ENCODE measurements at regions not wholly inside any gene's neighbourhood (a gene's known extent, or its start where the extent isn't known, plus 50 kb on each side); places are given as distances from the start of the nearest gene placed in this dataset.
A peak's percentile ranks its signal among the peaks of the same experiment; 100 is the strongest.
"Not testable (repeated sequence)": the region's sequence is repeated elsewhere in the genome, so short reads cannot be mapped to it uniquely, and the experiment has no call there.

DNA sequence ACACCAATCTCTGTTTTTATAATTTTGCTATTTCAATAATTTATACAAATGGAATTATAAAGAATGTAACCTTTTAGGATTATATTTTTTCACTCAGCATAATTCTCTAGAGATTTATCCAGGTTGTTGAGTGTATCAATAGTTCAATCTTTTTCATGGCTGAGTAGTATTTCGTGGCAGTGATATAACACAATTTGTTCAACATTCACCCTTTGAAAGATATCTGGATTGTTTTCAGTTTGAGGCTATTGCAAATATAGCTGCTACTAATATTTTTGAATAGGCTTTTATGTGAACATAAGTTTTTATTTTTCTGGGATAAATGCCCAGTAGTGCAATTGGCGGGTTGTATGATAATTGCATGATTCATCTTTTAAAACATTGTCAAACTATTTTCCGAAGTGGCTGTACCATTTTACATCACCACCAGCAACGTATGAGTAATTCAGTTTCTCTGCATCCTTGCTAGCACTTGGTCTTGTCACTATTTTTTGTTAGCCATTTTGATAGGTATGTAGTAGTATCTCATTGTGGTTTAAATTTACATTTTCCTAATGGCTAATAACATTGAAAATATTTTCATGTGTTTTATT, 55.6 kb upstream of the ABCD3 start:
- DNase-seq = no peak

DNA sequence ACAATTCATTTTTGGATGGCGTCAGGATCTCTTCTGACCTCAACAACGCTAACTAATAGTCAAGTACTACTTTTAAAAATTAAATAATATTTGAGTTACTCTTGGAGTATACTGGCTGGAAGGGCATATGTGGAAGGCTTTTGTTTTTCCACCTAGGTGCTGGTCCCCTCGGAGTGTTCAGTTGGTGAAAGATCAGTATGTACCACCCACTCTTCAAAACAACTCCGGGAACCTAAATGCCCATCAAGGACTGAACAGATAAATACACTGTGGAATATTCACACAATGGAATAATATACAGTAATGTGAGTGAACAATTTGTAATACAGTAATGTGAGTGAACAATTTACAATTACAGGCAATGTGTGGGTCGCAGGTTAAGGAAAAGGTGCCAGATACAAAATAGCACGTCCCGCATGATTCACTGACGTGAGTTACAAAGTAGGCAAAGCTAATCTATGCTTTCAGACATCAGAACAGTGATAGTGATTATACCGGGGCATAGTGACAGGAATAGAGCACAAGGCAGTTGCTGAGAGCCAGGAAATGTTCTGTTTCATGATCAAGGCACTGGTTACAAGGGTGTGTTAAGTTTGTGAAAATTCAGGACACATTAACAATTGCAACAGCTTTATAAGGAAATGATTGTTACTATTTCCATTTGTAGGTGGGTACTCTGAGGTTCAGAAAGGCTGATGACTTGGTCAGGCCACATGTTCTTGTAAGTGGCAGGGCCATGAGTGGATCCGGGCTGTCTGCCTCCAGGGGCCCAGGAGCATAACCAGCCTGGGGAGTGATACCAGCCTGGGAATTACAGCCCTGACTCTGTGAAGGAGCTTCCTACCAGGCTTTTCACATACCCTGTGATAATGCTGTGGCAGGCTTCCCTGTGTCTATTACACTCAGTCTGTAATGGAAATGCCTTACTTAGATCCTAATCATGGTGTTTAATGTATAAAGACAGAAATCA, 59.3 kb upstream of the ABCD3 start:
- DNase-seq = no peak

DNA sequence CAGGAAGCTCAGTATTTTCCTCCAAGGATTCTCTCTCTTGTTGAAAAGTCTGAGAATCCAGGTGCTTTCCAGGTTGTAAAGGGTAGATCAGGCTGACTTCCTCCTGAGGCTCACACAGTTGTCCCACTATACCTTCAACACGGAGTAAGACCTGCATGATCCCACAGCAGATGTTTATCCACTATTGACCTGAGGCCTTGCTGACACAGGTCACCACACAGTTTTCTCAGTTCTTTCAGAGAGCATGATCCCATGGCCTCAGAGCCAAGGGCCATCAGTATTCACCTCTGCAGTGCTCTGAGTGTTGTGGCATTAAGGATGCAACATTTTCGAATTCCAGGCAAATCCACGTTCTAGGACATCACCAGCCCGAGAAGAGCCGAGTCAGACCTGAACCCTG, 60.5 kb upstream of the ABCD3 start:
- DNase-seq = no peak

DNA sequence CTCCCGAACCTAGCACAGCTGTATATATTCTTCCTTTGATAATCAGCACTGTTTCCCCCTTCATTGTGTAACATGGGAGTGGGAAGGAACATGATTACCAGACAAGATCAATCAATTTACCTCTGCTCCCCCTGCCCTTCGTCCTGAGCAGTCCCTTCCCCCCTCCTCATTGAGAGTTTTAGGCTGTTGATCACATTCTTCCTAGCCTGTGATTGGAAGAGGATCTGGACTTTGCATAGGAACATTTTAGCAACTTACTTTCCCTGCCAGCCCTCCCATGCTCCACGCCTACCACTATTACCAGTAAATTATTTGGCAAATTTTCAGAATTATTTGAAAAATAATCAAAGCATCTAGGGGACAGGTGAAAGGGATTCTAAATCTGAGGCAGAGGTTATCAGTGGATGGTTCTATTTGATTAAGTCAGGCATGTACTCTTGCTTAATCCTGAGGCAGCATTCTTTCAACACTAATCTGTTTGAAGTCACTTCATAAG, 62.7 kb upstream of the ABCD3 start:
- DNase-seq = no peak

DNA sequence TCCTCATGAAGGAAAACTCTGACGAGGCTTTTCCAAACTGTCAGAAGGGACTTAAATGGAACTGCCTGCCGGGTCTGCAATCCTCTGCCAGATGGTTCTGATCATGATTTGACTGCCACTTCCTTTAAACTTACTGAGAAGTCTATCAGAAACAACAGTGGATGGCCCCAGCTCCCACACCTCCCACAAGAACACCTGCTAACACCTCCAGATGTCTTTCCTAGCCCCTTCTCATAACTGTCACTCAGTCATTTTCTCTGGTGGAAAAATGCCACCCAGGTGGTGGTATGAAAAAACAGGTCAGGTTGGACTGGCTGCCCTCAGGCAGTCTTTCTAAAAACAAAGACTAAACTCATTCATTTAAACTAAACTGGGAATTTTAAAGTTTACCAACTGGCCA, 66.7 kb upstream of the ABCD3 start:
- no peak for DNase-seq

DNA sequence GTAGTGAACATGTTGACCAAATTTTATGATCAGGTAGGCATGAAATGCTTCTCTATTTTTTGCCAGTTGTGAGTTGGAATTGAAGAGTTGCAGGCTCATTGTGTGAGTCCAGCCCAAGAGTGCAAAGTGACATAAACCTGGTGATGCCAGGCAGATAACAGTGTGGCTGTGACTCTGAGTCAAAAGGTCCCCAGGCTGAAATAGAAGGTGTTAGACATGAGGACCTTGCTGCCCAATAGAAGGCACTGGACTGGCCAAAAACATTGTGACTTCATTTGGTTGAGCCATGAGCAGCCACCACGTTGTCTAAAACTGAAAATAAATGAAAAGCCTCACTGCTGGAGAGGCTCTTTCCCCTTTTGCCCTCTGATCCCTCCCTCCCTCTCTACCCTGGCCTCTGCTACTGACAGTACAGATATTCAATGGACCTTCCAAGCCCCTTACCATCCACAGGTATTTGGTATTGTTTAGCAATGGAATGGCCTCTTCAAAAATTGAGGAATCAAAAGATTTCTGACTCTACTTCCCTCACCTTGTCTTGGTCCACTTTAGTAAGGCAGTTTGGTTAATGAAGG, 67.8 kb upstream of the ABCD3 start:
- no peak for DNase-seq

DNA sequence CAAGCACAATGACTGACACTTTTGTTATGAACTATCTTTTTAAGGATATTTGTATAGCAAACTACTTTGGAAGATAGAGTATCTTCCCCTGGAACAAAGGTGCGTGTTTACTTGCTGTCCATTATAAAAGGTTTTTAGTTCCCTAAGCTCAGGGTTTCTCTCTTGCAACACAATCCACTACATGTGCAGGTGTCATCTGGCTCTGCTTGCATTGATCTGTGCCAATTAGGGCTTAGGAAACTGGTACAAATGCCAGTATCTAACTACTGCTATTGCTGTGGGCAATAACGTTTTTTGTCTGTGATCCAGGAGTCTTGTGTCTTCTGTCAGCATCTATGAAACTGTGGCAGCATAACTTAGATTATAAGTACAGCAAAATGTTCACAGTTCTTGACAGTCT, 68.3 kb upstream of the ABCD3 start:
- no peak for DNase-seq

DNA sequence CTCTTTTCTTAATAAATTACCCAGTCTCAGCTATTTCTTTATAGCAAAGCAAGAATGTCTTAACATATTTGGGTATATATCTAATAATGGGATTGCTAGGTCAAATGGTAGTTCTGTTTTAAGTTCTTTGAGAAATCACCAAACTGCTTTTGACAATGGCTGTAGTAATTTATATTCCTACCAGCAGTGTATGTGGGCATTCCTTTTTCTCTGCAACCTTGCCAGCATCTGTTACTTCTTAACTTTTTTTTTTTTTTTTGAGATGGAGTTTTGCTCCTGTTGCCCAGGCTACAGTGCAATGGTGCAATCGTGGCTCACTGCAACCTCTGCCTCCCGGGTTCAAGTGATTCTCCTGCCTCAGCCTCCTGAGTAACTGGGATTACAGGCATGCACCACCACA, 69.8 kb upstream of the ABCD3 start:
- not testable (repeated sequence) for DNase-seq

DNA sequence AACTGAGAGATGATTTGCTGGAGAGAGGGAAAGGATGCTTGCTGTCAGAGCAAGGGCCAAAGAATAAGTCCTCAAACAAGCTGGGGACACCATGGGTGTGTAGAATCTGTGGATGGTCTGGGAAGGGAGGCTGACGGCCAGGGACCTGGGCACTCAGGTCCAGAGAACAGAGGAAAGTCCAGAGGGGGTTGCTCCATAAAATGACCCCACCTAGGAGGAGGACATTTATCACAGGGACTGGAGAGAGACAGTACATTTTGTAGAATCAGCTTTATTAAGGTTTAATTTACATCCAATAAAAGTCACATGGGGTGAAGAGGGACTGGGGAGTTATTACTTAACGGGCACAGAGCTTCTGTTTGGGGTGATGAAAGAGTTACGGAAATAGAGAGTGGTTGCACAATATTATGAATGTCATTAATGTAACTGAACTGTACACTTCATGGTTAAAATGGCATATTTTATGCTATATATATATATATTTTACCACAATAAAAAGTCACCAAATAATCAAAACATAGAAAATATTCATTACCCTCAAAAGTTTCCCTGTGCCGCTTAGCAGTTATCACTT, 73.0 kb upstream of the ABCD3 start:
- DNase-seq = no peak

DNA sequence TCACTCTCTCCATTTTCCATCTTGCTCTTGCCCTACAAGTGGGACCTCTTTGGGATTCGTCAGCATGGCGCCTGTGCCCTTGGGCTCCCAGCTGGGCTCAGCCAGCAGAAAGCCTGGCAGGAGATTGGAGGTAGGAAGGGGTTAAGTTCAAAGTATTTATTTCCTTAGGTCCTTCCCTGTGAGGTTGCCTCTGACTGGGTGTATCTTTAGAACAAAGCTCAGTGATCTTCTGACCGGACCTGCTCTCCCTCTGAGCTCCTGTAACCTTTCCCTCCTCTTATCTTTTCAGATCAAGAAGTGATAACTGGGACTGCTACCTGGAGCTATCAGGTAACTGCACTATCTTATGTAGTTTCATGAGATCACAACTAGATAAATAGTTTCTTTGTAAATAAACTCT, 75.8 kb upstream of the ABCD3 start:
- DNase-seq = no peak

DNA sequence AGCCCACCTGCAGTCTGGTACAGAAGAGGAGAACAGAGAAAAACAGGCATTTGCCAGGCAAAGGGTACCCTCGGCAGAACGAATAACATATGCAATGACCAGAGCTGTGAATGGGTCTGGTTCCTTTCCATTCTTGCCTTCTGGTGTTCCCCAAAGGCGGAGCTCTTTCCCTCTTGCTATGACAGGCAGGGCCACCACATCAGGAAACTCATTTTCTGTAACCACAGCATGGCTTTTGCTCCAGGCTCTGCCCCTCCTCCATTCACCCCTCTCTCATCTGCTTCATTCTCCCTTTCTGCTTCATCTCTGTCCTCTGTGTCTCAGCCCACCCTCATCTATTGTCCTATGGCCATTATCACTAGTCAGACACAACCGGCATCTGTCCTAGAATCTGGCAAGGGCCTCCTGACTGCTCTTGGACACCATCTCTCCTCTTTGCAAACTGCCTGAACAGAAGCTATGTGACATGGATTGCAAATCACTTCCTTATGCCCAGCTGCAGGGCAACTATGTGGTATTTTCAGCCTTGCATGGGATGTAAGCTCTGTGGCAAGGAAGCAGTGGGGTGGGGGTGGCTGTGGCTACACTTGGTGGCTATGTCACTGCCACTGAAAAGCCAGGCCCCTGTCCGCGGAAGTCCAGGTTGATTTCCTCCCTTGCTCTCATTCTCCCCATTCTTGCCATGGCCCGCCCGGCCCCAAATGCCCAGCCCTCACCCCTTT, 78.8 kb upstream of the ABCD3 start:
- no peak for DNase-seq

DNA sequence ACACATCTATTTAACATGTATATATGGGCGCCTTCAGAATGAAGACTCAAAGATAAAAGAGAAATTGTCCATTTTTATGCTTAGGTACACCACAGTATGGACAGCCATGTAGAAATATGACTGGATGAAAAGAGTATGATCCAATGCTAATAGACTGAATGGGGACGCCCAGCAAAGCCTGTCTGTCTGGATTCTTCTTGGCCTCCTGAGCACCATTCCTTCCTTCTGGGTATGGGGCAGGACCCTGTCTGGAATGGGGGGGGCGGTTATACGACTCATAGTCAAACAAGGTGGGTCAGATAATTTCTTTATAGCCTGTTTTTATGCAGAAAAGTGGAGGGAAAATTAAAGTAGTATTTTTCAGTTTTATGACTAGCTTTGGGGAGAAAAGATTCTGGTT, 81.2 kb upstream of the ABCD3 start:
- no peak for DNase-seq

DNA sequence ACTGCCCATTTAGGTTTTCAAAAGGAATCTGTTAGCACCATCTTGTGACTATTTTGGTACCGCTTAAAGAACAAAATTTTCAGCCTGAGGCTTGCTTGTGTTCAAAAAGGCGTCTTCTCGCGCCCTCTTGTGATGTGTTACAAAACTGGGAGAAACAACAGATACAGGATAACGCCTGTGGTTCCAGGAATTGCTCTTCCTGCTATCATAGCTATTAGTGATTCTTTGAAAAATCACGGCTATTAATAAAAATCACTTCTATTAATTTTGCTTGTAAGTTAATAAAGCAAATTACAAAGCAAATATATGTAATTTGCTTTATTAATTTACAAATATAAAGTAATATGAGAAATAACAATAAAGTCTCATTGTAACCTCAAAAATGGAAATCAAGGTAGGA, 82.2 kb upstream of the ABCD3 start:
- peak; percentile 10 for DNase-seq

DNA sequence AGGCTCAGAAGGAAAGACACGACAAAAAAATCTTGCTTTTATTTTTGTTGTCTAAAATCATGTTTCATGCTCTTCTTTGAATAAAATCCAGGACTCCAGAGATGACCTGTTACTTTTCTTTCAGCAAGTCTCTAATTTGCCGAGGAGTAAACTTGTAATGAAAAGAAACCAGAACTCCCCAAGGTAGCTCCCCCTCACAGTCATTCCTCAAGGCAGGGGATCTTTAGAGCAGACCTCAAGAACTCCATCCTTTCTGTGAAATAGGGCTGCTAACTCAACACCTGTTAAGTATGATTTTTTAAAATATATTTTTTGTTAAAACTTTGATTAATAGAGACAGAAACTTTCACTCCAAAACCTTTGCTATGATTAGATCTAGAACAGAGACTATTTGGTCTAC, 82.7 kb upstream of the ABCD3 start:
- DNase-seq = no peak

DNA sequence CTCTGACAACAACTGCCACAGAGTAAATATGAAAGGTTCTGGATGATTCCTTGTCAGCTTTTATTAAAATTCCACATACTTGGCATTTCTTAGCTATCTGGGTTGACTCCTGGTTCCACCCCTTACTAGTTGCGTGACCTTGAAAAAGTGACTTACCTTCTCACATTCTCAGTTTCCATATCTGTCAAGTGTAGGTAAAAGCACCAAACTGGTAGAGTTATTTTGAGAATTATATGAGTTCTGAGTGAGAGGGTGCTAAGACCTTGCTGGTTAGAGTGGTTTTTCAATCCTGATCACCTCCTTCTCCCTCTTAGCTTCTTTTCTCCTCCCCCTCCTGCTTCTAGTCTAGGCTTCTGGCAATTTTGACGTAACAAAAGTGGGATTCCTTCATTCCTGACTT, 83.4 kb upstream of the ABCD3 start:
- DNase-seq = no peak

DNA sequence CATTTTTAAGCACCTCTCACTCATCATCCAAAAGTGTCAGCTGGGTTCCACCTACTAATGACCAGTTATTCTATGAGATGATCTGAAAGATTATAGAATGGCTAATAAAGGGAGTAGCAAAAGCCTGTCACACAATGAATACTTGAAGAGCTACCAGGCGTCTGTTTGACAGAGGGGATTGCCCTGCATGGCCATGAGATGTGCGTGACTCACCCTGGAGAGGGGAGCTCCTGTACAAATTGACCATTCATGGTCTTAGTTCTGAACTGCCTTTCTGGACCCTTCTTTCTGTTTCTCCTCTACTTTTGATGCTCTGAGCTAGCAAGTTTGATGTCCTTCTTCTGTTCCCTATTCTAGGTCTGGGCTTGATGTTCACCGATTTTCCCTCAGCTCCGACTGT, 85.2 kb upstream of the ABCD3 start:
- DNase-seq = no peak

DNA sequence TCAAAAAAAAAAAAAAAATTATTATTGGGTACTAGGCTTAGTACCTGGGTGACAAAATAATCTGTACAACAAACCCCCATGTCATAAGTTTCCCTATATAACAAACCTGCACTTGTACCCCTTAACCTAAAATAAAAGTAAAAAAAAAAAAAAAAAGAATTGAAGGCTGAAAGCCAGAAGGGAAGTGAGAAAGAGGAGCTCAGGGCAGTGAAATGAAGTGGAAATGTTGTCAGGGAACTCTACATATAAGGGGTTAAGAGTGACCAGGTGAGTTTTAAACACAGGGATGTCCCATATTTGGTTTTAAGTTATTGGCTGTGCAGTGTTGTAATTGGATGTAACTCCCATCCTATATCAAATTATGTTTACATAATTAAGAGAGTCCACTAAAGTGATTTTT, 85.7 kb upstream of the ABCD3 start:
- no peak for DNase-seq

DNA sequence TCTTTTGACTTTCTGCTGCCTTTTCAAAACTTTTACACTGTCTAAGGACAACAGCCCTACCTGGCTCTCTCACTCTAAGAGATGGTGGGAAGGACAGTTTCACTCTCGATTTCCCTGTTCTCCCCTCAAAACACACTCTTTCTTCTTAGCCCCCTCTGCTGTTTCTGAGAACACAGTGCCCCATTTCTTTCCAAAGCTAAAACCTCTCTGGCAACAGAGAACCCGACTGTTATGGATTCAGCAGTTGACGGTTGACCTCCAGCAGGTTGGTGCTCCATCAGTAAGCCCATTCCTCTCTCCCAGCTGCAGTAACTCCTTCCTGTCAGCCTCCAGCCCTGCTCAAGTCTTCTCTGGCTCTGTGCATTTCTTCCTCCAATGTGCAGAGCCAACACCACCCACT, 88.2 kb upstream of the ABCD3 start:
- DNase-seq = no peak

DNA sequence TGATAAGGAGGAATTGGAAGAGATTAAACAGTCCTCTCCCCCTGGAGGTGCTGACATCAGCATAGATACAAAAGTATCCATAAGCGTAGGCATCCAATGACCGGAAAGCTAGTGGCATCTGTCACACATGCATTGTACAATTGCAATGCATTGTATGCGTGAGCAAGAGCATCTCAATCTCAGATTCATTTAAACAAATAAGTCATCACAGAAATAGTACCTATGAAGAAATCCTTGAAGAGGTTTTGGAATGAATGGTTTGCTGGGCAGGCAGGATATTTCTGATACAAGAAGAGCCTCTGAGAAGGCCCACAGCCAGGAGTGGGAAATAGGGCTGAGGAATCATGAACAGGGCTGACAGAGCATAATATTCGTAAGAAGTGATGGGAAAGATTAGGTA, 88.9 kb upstream of the ABCD3 start:
- no peak for DNase-seq

DNA sequence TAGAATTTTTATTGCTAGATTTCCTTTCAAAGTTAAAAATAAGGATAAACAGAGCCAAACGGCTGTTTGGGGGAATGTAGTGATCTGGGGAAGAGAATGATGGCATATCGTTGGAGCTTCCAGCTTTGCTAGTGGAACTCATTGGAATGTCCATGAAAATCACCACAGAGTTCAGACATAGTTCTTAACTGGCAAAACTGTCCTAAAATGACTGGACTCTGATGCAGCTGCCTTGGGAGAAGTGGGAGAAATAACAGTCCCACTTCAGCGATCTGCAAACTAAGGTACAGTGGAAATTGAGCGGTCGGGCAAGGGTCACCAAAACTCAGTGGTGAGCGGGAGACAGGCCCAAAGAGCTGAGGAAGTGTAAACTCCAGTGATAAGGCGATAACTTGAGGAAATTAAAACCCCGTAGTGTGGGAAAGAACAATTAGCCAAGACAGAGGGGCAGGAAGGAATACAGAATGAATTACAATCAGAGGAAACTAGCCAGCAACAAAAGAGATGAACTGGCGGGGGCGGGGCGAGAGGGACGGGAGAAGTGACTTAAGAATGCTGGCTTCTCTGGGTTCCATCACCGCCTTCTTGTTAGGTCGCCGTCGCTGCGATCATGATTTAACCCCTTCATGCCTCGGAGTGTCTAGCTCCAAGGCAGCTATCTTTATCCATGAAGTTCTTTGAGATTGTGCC, 89.8 kb upstream of the ARHGAP29 start:
- DNase-seq = no peak

DNA sequence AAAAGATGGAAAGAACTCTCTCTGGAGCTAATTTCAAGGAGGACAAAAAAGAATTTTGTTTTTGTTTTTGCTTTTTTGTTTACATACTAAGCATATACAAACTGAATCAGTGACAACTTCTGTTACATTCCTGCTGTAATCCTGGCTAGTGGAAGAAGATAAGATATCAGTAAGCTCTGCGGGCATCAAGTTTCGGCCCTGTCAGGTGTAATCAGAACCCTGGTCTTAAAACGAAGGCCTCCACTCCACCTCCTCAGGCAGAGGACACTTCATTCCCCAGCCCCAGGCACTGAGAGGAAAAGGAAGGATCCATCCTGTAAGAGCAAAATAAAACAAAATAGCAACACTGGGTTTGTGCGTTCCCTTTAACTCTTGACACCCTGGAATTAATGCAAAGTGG, 88.9 kb upstream of the ARHGAP29 start:
- no peak for DNase-seq

Measured in stimulated activated CD4-positive, alpha-beta T cell treated with anti-CD3 and anti-CD28 coated beads, Interleukin-4, amount 100 ng/mL, for 24 hours (primary cell).